ENCODE measurements at regions not wholly inside any gene's neighbourhood (a gene's known extent, or its start where the extent isn't known, plus 50 kb on each side); places are given as distances from the start of the nearest gene placed in this dataset.

DNA sequence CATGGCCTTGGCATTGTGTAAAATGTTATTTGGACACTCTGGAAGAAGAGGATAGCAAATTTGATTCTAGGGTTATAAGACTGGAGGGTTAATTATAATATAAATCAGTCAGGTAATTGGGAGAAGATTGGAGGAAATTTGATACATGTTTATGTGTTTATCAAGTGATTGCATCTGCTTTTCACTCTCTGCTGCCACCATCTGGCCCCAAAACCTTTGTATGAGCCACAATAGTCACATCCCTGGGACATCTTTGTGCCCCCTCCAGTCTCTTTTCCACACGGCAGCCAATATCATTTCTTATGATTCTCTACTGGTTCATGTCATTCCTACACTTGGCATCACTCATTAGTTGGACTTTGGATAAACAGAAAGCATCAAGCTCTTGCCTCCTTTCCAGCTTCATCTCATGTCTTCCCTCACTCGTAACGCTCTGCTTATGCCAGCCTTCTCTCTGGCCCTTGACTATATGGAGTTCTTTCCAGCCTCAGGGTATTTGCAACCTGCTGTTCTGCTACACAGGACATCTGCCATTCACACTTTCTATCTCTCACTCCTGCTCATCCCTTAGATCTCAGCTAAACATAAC, 602.3 kb upstream of the SUCLG2 start (continued):
- no peak for TF ChIP-seq TSHZ2 (CRISPR knock-in tag; IDR thresholded peaks at IDR 0.05)
- TF ChIP-seq BACH2 (CRISPR knock-in tag; IDR thresholded peaks at IDR 0.05; ENCODE audit: borderline replicate concordance) = no peak
- TF ChIP-seq ARNTL (CRISPR knock-in tag; IDR thresholded peaks at IDR 0.05; ENCODE audit: borderline replicate concordance, low read depth) = no peak
- no peak for TF ChIP-seq ZFP30 (CRISPR knock-in tag; IDR thresholded peaks at IDR 0.05)
- no peak for TF ChIP-seq ZNF70 (CRISPR knock-in tag; IDR thresholded peaks at IDR 0.05)
- TF ChIP-seq, protein P1, sequence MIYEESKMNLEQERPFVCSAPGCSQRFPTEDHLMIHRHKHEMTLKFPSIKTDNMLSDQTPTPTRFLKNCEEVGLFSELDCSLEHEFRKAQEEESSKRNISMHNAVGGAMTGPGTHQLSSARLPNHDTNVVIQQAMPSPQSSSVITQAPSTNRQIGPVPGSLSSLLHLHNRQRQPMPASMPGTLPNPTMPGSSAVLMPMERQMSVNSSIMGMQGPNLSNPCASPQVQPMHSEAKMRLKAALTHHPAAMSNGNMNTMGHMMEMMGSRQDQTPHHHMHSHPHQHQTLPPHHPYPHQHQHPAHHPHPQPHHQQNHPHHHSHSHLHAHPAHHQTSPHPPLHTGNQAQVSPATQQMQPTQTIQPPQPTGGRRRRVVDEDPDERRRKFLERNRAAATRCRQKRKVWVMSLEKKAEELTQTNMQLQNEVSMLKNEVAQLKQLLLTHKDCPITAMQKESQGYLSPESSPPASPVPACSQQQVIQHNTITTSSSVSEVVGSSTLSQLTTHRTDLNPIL (CRISPR knock-in tag; IDR thresholded peaks at IDR 0.05; ENCODE audit: low read depth) = no peak
- TF ChIP-seq ZNF565 (CRISPR knock-in tag; conservative IDR thresholded peaks at IDR 0.05; ENCODE audit: low read depth) = no peak
- no peak for TF ChIP-seq TOX (CRISPR knock-in tag; IDR thresholded peaks at IDR 0.05; ENCODE audit: borderline replicate concordance)
- TF ChIP-seq PPARA (CRISPR knock-in tag; IDR thresholded peaks at IDR 0.05; ENCODE audit: borderline replicate concordance) = no peak
- no peak for TF ChIP-seq RARB (CRISPR knock-in tag; IDR thresholded peaks at IDR 0.05)

DNA sequence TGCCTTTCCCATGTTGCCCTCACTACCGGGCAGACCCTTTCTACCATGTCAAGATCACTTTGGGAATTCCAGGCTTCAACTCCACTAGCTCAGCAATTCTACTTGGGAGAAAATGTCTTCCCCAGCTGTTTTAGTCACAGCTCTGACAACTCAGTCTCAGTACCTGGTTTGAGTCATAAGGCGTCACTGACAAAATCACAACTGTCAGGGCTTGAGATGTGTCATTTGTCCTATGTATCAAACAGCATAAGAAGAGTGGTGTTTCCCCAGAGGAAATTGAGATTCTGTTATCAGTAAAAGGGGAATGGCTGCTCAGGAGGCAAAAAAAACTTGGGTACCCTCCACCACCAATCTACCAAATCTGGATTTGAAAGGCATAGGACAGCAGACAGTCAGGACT, 594.9 kb upstream of the SUCLG2 start:
- ATAC-seq = no peak
- TF ChIP-seq, protein P2, sequence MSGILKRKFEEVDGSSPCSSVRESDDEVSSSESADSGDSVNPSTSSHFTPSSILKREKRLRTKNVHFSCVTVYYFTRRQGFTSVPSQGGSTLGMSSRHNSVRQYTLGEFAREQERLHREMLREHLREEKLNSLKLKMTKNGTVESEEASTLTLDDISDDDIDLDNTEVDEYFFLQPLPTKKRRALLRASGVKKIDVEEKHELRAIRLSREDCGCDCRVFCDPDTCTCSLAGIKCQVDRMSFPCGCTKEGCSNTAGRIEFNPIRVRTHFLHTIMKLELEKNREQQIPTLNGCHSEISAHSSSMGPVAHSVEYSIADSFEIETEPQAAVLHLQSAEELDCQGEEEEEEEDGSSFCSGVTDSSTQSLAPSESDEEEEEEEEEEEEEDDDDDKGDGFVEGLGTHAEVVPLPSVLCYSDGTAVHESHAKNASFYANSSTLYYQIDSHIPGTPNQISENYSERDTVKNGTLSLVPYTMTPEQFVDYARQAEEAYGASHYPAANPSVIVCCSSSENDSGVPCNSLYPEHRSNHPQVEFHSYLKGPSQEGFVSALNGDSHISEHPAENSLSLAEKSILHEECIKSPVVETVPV (CRISPR knock-in tag; IDR thresholded peaks at IDR 0.05) = no peak
- TF ChIP-seq ISL1 (CRISPR knock-in tag; IDR thresholded peaks at IDR 0.05) (no peak), POU6F1 (CRISPR knock-in tag; IDR thresholded peaks at IDR 0.05; ENCODE audit: borderline replicate concordance, low read depth) (no peak), ZFP30 (CRISPR knock-in tag; IDR thresholded peaks at IDR 0.05) (no peak), ZC3H10 (CRISPR knock-in tag; IDR thresholded peaks at IDR 0.05) (no peak), ZNF8 (CRISPR knock-in tag; IDR thresholded peaks at IDR 0.05) (no peak), PPARA (CRISPR knock-in tag; IDR thresholded peaks at IDR 0.05; ENCODE audit: borderline replicate concordance) (no peak), ZFP3 (CRISPR knock-in tag; IDR thresholded peaks at IDR 0.05) (no peak), SNAI2 (CRISPR knock-in tag; IDR thresholded peaks at IDR 0.05) (no peak), ZNF70 (CRISPR knock-in tag; IDR thresholded peaks at IDR 0.05) (no peak)

GRCh38 chr3:68242606-68243005, 588.2 kb upstream of the SUCLG2 start:
- no peak for TF ChIP-seq BACH2 (CRISPR knock-in tag; IDR thresholded peaks at IDR 0.05; ENCODE audit: borderline replicate concordance)
- no peak for TF ChIP-seq TSHZ2 (CRISPR knock-in tag; IDR thresholded peaks at IDR 0.05)
- no peak for TF ChIP-seq OSR1 (CRISPR knock-in tag; IDR thresholded peaks at IDR 0.05)
- TF ChIP-seq, protein P2 (CRISPR knock-in tag; IDR thresholded peaks at IDR 0.05) = no peak
- TF ChIP-seq ZNF565 (CRISPR knock-in tag; conservative IDR thresholded peaks at IDR 0.05; ENCODE audit: low read depth) = no peak
- no peak for TF ChIP-seq ISL1 (CRISPR knock-in tag; IDR thresholded peaks at IDR 0.05)
- no peak for TF ChIP-seq ZFP30 (CRISPR knock-in tag; IDR thresholded peaks at IDR 0.05)
- no peak for TF ChIP-seq CSDC2 (CRISPR knock-in tag; IDR thresholded peaks at IDR 0.05)
- TF ChIP-seq GLIS3 (CRISPR knock-in tag; IDR thresholded peaks at IDR 0.05) = no peak
- no peak for TF ChIP-seq RARB (CRISPR knock-in tag; IDR thresholded peaks at IDR 0.05)
- no peak for TF ChIP-seq TCF4 (CRISPR knock-in tag; IDR thresholded peaks at IDR 0.05; ENCODE audit: borderline replicate concordance)
- TF ChIP-seq, protein P1 (CRISPR knock-in tag; IDR thresholded peaks at IDR 0.05; ENCODE audit: low read depth) = no peak
- TF ChIP-seq ZNF8 (CRISPR knock-in tag; IDR thresholded peaks at IDR 0.05) = no peak
- no peak for ATAC-seq

All from SK-N-SH treated with all-trans-retinoic acid at 6 μM for 48 hours (cell line).